Heart left ventricle (tissue), 13 donors: ENCODE measurements at regions not wholly inside any gene's neighbourhood (a gene's known extent, or its start where the extent isn't known, plus 50 kb on each side); places are given as distances from the start of the nearest gene placed in this dataset.

Experiments
- POLR2A ChIP-seq, 2 donors: fragments of 450-650 bp; IDR thresholded peaks; one replicate each; pipeline ENCODE4 v1.6.1; 2017; ENCODE audit warnings: antibody characterized with exemption in 2 of 2, mild to moderate bottlenecking in 2 of 2, moderate library complexity in 2 of 2
- TF ChIP-seq, protein P1 (sequence below), 12 donors: fragments of 200-600 bp; sonication (generic) in 4 of 12; IDR thresholded peaks; one replicate each; pipeline versions ENCODE4 v1.5.0 to v1.8.0; 2018 to 2022; ENCODE audit warnings: antibody characterized with exemption in 12 of 12, mild to moderate bottlenecking in 5 of 12
- donor health status: ischemic (EF 13 %, LVEDD 7.1; RV severe dilation, severe dysfunction).
- donor health status: DM: no; HTN: yes; CAD: no.
- donor health status: DM: no; HTN: no; CAD: no.
- donor health status: ischemic (EF 25% LVEDD 6.9; RV normal size, moderate dysfunction).
- donor health status: ischemic (EF 25% LVEDD 5.7; RV mildly dilated, moderate dysfunction).
- donor health status: ischemic (EF 35%, LVEDD 5.7; RV mildly dilated, moderate dysfunction).
- donor health status: nonischemic (EF 11% LVEDD 7.7; RV severe dilation, severe dysfunction).
- donor health status: DM: yes; HTN: yes; CAD: no.
- donor health status: PGD.
- donor health status: ischemic (EF 29% LVEDD 5.4; RV normal size, mild dysfunction).
- donor health status: nonischemic (EF 23%, LVEDD 6.1; RV moderate dilation, normal function).

DNA sequence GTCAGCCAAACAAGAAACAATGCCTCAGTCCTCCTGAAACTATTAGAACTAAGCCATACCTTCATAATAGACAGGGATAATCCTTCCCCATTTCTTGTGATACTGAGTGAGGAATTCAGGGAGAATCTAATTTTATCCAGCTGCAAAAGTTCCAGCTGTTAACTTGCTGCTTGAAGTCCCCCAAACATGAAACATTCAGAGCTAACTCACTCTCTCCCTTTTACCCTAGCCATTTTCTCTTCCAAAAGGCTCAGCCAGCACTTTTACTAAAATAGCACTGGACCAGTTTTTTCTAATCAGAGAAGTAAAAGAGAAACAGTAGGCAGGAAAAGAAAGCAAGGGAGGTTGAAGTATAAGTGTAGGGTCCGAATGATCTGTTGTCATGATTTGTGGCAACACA lies 268.1 kb downstream of the TAFA4 start:
- TF ChIP-seq, protein P1, sequence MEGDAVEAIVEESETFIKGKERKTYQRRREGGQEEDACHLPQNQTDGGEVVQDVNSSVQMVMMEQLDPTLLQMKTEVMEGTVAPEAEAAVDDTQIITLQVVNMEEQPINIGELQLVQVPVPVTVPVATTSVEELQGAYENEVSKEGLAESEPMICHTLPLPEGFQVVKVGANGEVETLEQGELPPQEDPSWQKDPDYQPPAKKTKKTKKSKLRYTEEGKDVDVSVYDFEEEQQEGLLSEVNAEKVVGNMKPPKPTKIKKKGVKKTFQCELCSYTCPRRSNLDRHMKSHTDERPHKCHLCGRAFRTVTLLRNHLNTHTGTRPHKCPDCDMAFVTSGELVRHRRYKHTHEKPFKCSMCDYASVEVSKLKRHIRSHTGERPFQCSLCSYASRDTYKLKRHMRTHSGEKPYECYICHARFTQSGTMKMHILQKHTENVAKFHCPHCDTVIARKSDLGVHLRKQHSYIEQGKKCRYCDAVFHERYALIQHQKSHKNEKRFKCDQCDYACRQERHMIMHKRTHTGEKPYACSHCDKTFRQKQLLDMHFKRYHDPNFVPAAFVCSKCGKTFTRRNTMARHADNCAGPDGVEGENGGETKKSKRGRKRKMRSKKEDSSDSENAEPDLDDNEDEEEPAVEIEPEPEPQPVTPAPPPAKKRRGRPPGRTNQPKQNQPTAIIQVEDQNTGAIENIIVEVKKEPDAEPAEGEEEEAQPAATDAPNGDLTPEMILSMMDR (IDR thresholded peaks at IDR 0.05): no peak
- TF ChIP-seq POLR2A (IDR thresholded peaks at IDR 0.05): no peak
